Glutamatergic neuron (in vitro differentiated cells): ENCODE measurements at regions not wholly inside any gene's neighbourhood (a gene's known extent, or its start where the extent isn't known, plus 50 kb on each side); places are given as distances from the start of the nearest gene placed in this dataset.

Experiments
- DNase-seq: peaks from one replicate; pipeline ENCODE4 v3.0.0; 2022
- H3K27ac Mint-ChIP-seq: one replicate; pipeline ENCODE4 v1.8.0; 2020; ENCODE audit warnings: mild to moderate bottlenecking, mixed read lengths, inconsistent platforms; ENCODE audit not compliant: unreplicated experiment
- H3K27me3 Mint-ChIP-seq: one replicate; pipeline ENCODE4 v1.8.0; 2020; ENCODE audit warnings: mild to moderate bottlenecking, moderate library complexity, mixed read lengths, inconsistent platforms; ENCODE audit not compliant: unreplicated experiment
- H3K36me3 Mint-ChIP-seq: one replicate; pipeline ENCODE4 v1.8.0; 2020; ENCODE audit warnings: mild to moderate bottlenecking, mixed read lengths, inconsistent platforms; ENCODE audit not compliant: unreplicated experiment
- H3K4me1 Mint-ChIP-seq: one replicate; pipeline ENCODE4 v1.8.0; 2020; ENCODE audit warnings: mild to moderate bottlenecking, low read depth, mixed read lengths, inconsistent platforms; ENCODE audit not compliant: unreplicated experiment
- H3K4me3 Mint-ChIP-seq: one replicate; pipeline ENCODE4 v1.8.0; 2020; ENCODE audit warnings: mild to moderate bottlenecking, mixed read lengths, inconsistent platforms; ENCODE audit not compliant: unreplicated experiment
- H3K9me3 Mint-ChIP-seq: one replicate; pipeline ENCODE4 v1.8.0; 2020; ENCODE audit warnings: mild to moderate bottlenecking, moderate library complexity, mixed read lengths, inconsistent platforms; ENCODE audit not compliant: unreplicated experiment
- TF ChIP-seq, protein P1 (sequence below): fragments of 200-600 bp; sonication (generic); IDR thresholded peaks from one replicate; pipeline ENCODE4 v1.5.0; 2021; ENCODE audit not compliant: partially characterized antibody, unreplicated experiment

- DNase-seq, result no peak
- Mint-ChIP-seq H3K9me3 (no peaks in the 10 kb centered on the region), H3K36me3 (no peaks in the 10 kb centered on the region), H3K4me3 (no peak overlapping the region), H3K27ac (no peak overlapping the region), H3K4me1 (no peaks in the 10 kb centered on the region), H3K27me3 (no peaks in the 10 kb centered on the region)
- TF ChIP-seq, protein P1, sequence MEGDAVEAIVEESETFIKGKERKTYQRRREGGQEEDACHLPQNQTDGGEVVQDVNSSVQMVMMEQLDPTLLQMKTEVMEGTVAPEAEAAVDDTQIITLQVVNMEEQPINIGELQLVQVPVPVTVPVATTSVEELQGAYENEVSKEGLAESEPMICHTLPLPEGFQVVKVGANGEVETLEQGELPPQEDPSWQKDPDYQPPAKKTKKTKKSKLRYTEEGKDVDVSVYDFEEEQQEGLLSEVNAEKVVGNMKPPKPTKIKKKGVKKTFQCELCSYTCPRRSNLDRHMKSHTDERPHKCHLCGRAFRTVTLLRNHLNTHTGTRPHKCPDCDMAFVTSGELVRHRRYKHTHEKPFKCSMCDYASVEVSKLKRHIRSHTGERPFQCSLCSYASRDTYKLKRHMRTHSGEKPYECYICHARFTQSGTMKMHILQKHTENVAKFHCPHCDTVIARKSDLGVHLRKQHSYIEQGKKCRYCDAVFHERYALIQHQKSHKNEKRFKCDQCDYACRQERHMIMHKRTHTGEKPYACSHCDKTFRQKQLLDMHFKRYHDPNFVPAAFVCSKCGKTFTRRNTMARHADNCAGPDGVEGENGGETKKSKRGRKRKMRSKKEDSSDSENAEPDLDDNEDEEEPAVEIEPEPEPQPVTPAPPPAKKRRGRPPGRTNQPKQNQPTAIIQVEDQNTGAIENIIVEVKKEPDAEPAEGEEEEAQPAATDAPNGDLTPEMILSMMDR, result no peak
Measured at GRCh38 chr20:11181966-11182365, 508.2 kb upstream of the JAG1 start.

GRCh38 chr20:11182720-11183119 lies 508.9 kb upstream of the JAG1 start:
- H3K36me3 Mint-ChIP-seq, result no peaks in the 10 kb centered on the region
- no peak for DNase-seq
- TF ChIP-seq, protein P1, result no peak
- H3K4me1 Mint-ChIP-seq, result no peaks in the 10 kb centered on the region
- H3K9me3 Mint-ChIP-seq, result no peaks in the 10 kb centered on the region
- H3K27ac Mint-ChIP-seq, result no peak overlapping the region
- H3K4me3 Mint-ChIP-seq, result no peak overlapping the region
- no peaks in the 10 kb centered on the region for H3K27me3 Mint-ChIP-seq

- H3K4me1 Mint-ChIP-seq, result no peaks in the 10 kb centered on the region
Measured at GRCh38 chr20:11186301-11187008, 512.7 kb upstream of the JAG1 start.

GRCh38 chr20:11188843-11189603 lies 515.2 kb upstream of the JAG1 start:
- H3K4me3 Mint-ChIP-seq, result no peak overlapping the region
- no peaks in the 10 kb centered on the region for H3K36me3 Mint-ChIP-seq
- no peak overlapping the region for H3K27ac Mint-ChIP-seq
- no peak for DNase-seq
- TF ChIP-seq, protein P1, result no peak
- no peaks in the 10 kb centered on the region for H3K4me1 Mint-ChIP-seq
- no peaks in the 10 kb centered on the region for H3K27me3 Mint-ChIP-seq
- no peaks in the 10 kb centered on the region for H3K9me3 Mint-ChIP-seq

More at GRCh38 chr20:11186301-11187008, 512.7 kb upstream of the JAG1 start:
- H3K27me3 Mint-ChIP-seq, result no peaks in the 10 kb centered on the region
- H3K36me3 Mint-ChIP-seq, result no peaks in the 10 kb centered on the region
- no peak overlapping the region for H3K4me3 Mint-ChIP-seq
- no peak overlapping the region for H3K27ac Mint-ChIP-seq
- no peak for DNase-seq
- H3K9me3 Mint-ChIP-seq, result no peaks in the 10 kb centered on the region
- TF ChIP-seq, protein P1, result no peak

DNA sequence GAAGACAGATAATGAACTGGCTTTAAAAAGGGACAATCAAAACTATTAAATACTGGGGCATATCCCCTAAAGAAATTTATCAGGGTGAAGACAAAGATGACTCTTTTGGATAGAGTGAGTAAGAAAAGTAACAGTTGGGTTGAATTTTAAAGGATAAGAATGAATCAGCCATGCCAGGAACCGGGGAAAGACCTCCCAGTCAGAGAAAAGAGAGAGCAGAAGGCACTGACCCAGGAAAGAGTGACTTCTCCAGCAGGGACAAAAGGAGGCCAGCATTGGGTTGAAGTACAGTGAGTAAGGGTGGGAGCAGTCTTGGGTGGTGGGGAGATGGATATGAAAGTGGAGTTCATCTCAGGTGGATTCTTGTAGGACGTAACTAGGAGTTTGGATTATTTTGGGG lies 516.9 kb upstream of the JAG1 start:
- no peak for DNase-seq
- Mint-ChIP-seq H3K4me1 (no peaks in the 10 kb centered on the region), H3K27ac (no peak overlapping the region), H3K9me3 (no peaks in the 10 kb centered on the region), H3K36me3 (no peaks in the 10 kb centered on the region), H3K27me3 (no peaks in the 10 kb centered on the region), H3K4me3 (no peak overlapping the region)
- TF ChIP-seq, protein P1, result no peak
